GM21526 (cell line): ENCODE measurements at regions not wholly inside any gene's neighbourhood (a gene's known extent, or its start where the extent isn't known, plus 50 kb on each side); places are given as distances from the start of the nearest gene placed in this dataset.
"Not testable (repeated sequence)": the region's sequence is repeated elsewhere in the genome, so short reads cannot be mapped to it uniquely, and the experiment has no call there.

Experiments used
- ATAC-seq: cut with Tn5 transposase; IDR thresholded peaks from one replicate; pipeline ENCODE4 v1.9.1; 2021; ENCODE audit warnings: moderate library complexity; ENCODE audit not compliant: unreplicated experiment, low FRiP score

GRCh38 chr2:193373120-193373519 is 1178.4 kb upstream of the TMEFF2 start:
- ATAC-seq = no peak

- ATAC-seq = no peak
These were observed 1176.5 kb upstream of the TMEFF2 start for GRCh38 chr2:193371200-193371599.

GRCh38 chr2:193368615-193369014 is 1173.9 kb upstream of the TMEFF2 start:
- ATAC-seq = no peak

GRCh38 chr2:193357508-193357907 is 1162.8 kb upstream of the TMEFF2 start:
- ATAC-seq = no peak

GRCh38 chr2:193352665-193353242 is 1158.0 kb upstream of the TMEFF2 start:
- not testable (repeated sequence) for ATAC-seq

- ATAC-seq = no peak
These were observed 1155.8 kb upstream of the TMEFF2 start for GRCh38 chr2:193350509-193350908.

- ATAC-seq = no peak
These were observed 1154.9 kb upstream of the TMEFF2 start for GRCh38 chr2:193349642-193350041.

- ATAC-seq = no peak
These were observed 1153.3 kb upstream of the TMEFF2 start for GRCh38 chr2:193348055-193348454.

- ATAC-seq = no peak
These were observed 1142.0 kb upstream of the TMEFF2 start for GRCh38 chr2:193336781-193337180.

GRCh38 chr2:193334401-193334800 is 1139.7 kb upstream of the TMEFF2 start:
- no peak for ATAC-seq

- no peak for ATAC-seq
These were observed 1138.8 kb upstream of the TMEFF2 start for GRCh38 chr2:193333539-193333938.

GRCh38 chr2:193332941-193333340 is 1138.2 kb upstream of the TMEFF2 start:
- no peak for ATAC-seq

- no peak for ATAC-seq
These were observed 1136.9 kb upstream of the TMEFF2 start for GRCh38 chr2:193331676-193332075.

GRCh38 chr2:193326296-193326695 is 1131.6 kb upstream of the TMEFF2 start:
- no peak for ATAC-seq

- no peak for ATAC-seq
These were observed 1120.8 kb upstream of the TMEFF2 start for GRCh38 chr2:193315428-193316091.

- ATAC-seq = no peak
These were observed 1108.7 kb upstream of the TMEFF2 start for GRCh38 chr2:193303464-193303863.

- ATAC-seq = no peak
These were observed 1099.6 kb upstream of the TMEFF2 start for GRCh38 chr2:193294371-193294770.

- ATAC-seq = no peak
These were observed 1084.6 kb upstream of the TMEFF2 start for GRCh38 chr2:193279361-193279760.

- no peak for ATAC-seq
These were observed 1082.3 kb upstream of the TMEFF2 start for GRCh38 chr2:193276988-193277387.

GRCh38 chr2:193276560-193276959 is 1081.8 kb upstream of the TMEFF2 start:
- ATAC-seq = no peak

GRCh38 chr2:193276069-193276468 is 1081.3 kb upstream of the TMEFF2 start:
- no peak for ATAC-seq

- ATAC-seq = no peak
These were observed 1077.3 kb upstream of the TMEFF2 start for GRCh38 chr2:193272011-193272410.
